ENCODE measurements at regions not wholly inside any gene's neighbourhood (a gene's known extent, or its start where the extent isn't known, plus 50 kb on each side); places are given as distances from the start of the nearest gene placed in this dataset.

- TF ChIP-seq CTCF (IDR thresholded peaks at IDR 0.05) (no peak), POLR2AphosphoS5 (IDR thresholded peaks at IDR 0.05) (no peak), POLR2A (IDR thresholded peaks at IDR 0.05) (no peak)
These were observed 207.9 kb upstream of the E2F8 start for GRCh38 chr11:19448651-19449050.

All from breast epithelium (tissue), 3 donors.